A549 (cell line): ENCODE measurements at regions not wholly inside any gene's neighbourhood (a gene's known extent, or its start where the extent isn't known, plus 50 kb on each side); places are given as distances from the start of the nearest gene placed in this dataset.

ENCODE experiments used
- ATAC-seq, 2 experiments: fragments of 200-7000 bp in 1 of 2; fragments of >200 bp in 1 of 2; cut with Nextera tagmentation in 1 of 2; cut with Tn5 transposase in 1 of 2; 3 replicates each; pipeline versions ENCODE4 v1.8.0 to v1.9.1; 2018 to 2020; ENCODE audit warnings: mild to moderate bottlenecking in 1 of 2, moderate library complexity in 1 of 2
- CTCF ChIA-PET: fragments of 300-600 bp; sonication (Branson Sonifier 250); formaldehyde crosslinking; extraction: SDS; loops from one replicate; lab custom pipeline; 2021; ENCODE audit warnings: antibody characterized with exemption, inconsistent platforms; lab: Yijun Ruan, JAX
- POLR2A ChIA-PET: fragments of 350-600 bp; formaldehyde crosslinking; extraction: SDS; loops from one replicate; lab custom pipeline; 2021; ENCODE audit warnings: antibody characterized with exemption, inconsistent platforms; lab: Yijun Ruan, JAX
- DNase-seq, 2 experiments: peaks; one replicate each; pipeline versions ENCODE4 v3.0.0 to v3.0.0-alpha.2; 2011 to 2016; ENCODE audit warnings: low read depth in 1 of 2, low spot score in 1 of 2
- FAIRE-seq: peaks from 2 replicates; lab custom pipeline; 2011; peaks lifted over from hg19 to GRCh38; lab: Jason Lieb, UNC
- H3K27ac ChIP-seq, 2 experiments: fragments of >200 bp; sonication (Bioruptor Twin); formaldehyde crosslinking; 3 replicates each; pipeline ENCODE4 v1.5.1; 2016 to 2017
- H3K4me1 ChIP-seq: fragments of >200 bp; sonication (Bioruptor Twin); formaldehyde crosslinking; 3 replicates; pipeline ENCODE4 v1.6.1; 2016
- H3K4me2 ChIP-seq: fragments of >200 bp; sonication (Bioruptor Twin); formaldehyde crosslinking; 3 replicates; pipeline ENCODE4 v1.6.1; 2016
- H3K4me3 ChIP-seq: fragments of >200 bp; sonication (Bioruptor Twin); formaldehyde crosslinking; 3 replicates; pipeline ENCODE4 v1.5.1; 2016
- H3K9me3 ChIP-seq: fragments of >200 bp; sonication (Bioruptor Twin); formaldehyde crosslinking; 3 replicates; pipeline ENCODE4 v1.6.1; 2016
- CHD4 ChIP-seq: fragments of 200-600 bp; sonication (generic); IDR thresholded peaks from 2 replicates; pipeline ENCODE4 v1.6.1; 2016; ENCODE audit warnings: antibody characterized with exemption, mild to moderate bottlenecking, borderline replicate concordance
- FOXS1 ChIP-seq: fragments of 250-450 bp; sonication (Bioruptor Pico); IDR thresholded peaks from 2 replicates; pipeline ENCODE4 v1.5.0; 2020; ENCODE audit warnings: mild to moderate bottlenecking, moderate library complexity
- HEYL ChIP-seq: fragments of 250-450 bp; sonication (Bioruptor Pico); IDR thresholded peaks from 2 replicates; pipeline ENCODE4 v1.8.0; 2021; ENCODE audit warnings: mild to moderate bottlenecking, moderate library complexity
- HOXA7 ChIP-seq: fragments of 250-450 bp; sonication (Bioruptor Pico); IDR thresholded peaks from 2 replicates; pipeline ENCODE4 v1.5.0; 2020; ENCODE audit warnings: mild to moderate bottlenecking, moderate library complexity
- HOXB13 ChIP-seq: fragments of 250-450 bp; sonication (Bioruptor Pico); IDR thresholded peaks from 2 replicates; pipeline ENCODE4 v1.5.0; 2020; ENCODE audit warnings: low read depth, mild to moderate bottlenecking, moderate library complexity
- HOXB5 ChIP-seq: fragments of 250-450 bp; sonication (Bioruptor Pico); IDR thresholded peaks from 2 replicates; pipeline ENCODE4 v1.5.0; 2020; ENCODE audit warnings: mild to moderate bottlenecking, moderate library complexity
- JUNB ChIP-seq: fragments of >200 bp; sonication (Bioruptor Twin); formaldehyde crosslinking; IDR thresholded peaks from 2 replicates; pipeline ENCODE4 v1.6.1; 2016
- KDM1A ChIP-seq: fragments of 200-600 bp; sonication (generic); IDR thresholded peaks from 2 replicates; pipeline ENCODE4 v1.6.1; 2016; ENCODE audit warnings: low read depth, mild to moderate bottlenecking
- MAZ ChIP-seq: fragments of 150-350 bp; IDR thresholded peaks from 2 replicates; pipeline ENCODE4 v1.6.1; 2014; ENCODE audit warnings: antibody characterized with exemption, low read depth, low read length, borderline replicate concordance
- MYC ChIP-seq: IDR thresholded peaks from 2 replicates; pipeline ENCODE4 v1.6.1; 2012; ENCODE audit warnings: mild to moderate bottlenecking, inconsistent platforms, low read length, improper control_type of control experiment, borderline replicate concordance
- PHF8 ChIP-seq: fragments of 200-600 bp; sonication (generic); IDR thresholded peaks from 2 replicates; pipeline ENCODE4 v1.6.1; 2016; ENCODE audit warnings: low read depth, mild to moderate bottlenecking, antibody characterized with exemption, moderate library complexity, borderline replicate concordance
- POLR2AphosphoS2 ChIP-seq: conservative IDR thresholded peaks from 2 replicates; pipeline ENCODE4 v1.6.1; 2012; ENCODE audit warnings: low read length, improper control_type of control experiment, inconsistent platforms
- WGBS: methylation state at CpG from one replicate; pipeline ENCODE4 v1.1.6; 2017; ENCODE audit errors: missing lambda C conversion rate; 5-methylcytosine and 5-hydroxymethylcytosine counted together
- TF ChIP-seq, protein P1 (sequence below): IDR thresholded peaks from 2 replicates; pipeline ENCODE4 v1.6.1; 2012
- TF ChIP-seq, protein P2 (sequence below): fragments of 250-450 bp; sonication (Bioruptor Pico); IDR thresholded peaks from 2 replicates; pipeline ENCODE4 v1.5.0; 2020; ENCODE audit warnings: low read depth, mild to moderate bottlenecking, moderate library complexity
- TF ChIP-seq, protein P3 (sequence below): fragments of >200 bp; sonication (Bioruptor Twin); formaldehyde crosslinking; IDR thresholded peaks from 3 replicates; pipeline ENCODE4 v1.6.1; 2016
- TF ChIP-seq, protein P4 (sequence below): IDR thresholded peaks from 2 replicates; pipeline ENCODE4 v1.6.1; 2012; ENCODE audit warnings: low read depth, borderline replicate concordance
- TF ChIP-seq, protein P5 (sequence below): fragments of 150-350 bp; IDR thresholded peaks from 2 replicates; pipeline ENCODE4 v1.6.1; 2014; ENCODE audit warnings: low read depth, mild to moderate bottlenecking, low read length
- TF ChIP-seq, protein P6 (sequence below): fragments of 450-650 bp; IDR thresholded peaks from 2 replicates; pipeline ENCODE4 v1.6.1; 2014; ENCODE audit warnings: antibody characterized with exemption
- TF ChIP-seq, protein P7 (sequence below): fragments of 250-450 bp; sonication (Bioruptor Pico); IDR thresholded peaks from 2 replicates; pipeline ENCODE4 v1.5.0; 2021; ENCODE audit warnings: mild to moderate bottlenecking, moderate library complexity, borderline replicate concordance

DNA sequence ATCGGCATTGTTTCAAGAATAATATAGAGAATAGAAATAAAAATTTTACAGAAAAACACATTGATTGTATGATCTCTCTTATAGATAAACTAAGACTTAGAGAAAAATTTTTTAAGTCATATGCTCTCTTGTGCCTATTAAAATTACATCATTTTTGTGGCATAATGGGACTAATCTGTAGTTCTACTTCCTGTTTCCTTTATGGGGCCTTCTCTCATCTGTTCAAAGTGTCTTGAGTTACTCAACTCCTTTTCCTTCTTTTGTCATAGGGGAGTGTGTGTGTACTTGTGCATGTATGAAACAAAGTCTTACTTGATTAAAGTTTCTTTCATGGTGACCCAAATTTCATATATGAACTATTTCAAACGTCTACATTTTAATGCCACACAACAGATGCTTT is 1448.9 kb upstream of the TENM3 start (continued):
- TF ChIP-seq HOXB5 (CRISPR knock-in tag), result no peak
- no peak for TF ChIP-seq MAZ
- TF ChIP-seq, protein P1, sequence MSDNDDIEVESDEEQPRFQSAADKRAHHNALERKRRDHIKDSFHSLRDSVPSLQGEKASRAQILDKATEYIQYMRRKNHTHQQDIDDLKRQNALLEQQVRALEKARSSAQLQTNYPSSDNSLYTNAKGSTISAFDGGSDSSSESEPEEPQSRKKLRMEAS, result no peak
- TF ChIP-seq, protein P2, sequence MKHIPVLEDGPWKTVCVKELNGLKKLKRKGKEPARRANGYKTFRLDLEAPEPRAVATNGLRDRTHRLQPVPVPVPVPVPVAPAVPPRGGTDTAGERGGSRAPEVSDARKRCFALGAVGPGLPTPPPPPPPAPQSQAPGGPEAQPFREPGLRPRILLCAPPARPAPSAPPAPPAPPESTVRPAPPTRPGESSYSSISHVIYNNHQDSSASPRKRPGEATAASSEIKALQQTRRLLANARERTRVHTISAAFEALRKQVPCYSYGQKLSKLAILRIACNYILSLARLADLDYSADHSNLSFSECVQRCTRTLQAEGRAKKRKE, result no peak
- TF ChIP-seq HOXA7 (CRISPR knock-in tag), result no peak
- TF ChIP-seq FOXS1 (CRISPR knock-in tag), result no peak
- TF ChIP-seq, protein P3, sequence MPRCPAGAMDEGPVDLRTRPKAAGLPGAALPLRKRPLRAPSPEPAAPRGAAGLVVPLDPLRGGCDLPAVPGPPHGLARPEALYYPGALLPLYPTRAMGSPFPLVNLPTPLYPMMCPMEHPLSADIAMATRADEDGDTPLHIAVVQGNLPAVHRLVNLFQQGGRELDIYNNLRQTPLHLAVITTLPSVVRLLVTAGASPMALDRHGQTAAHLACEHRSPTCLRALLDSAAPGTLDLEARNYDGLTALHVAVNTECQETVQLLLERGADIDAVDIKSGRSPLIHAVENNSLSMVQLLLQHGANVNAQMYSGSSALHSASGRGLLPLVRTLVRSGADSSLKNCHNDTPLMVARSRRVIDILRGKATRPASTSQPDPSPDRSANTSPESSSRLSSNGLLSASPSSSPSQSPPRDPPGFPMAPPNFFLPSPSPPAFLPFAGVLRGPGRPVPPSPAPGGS, result no peak
- TF ChIP-seq CHD4, result no peak

DNA sequence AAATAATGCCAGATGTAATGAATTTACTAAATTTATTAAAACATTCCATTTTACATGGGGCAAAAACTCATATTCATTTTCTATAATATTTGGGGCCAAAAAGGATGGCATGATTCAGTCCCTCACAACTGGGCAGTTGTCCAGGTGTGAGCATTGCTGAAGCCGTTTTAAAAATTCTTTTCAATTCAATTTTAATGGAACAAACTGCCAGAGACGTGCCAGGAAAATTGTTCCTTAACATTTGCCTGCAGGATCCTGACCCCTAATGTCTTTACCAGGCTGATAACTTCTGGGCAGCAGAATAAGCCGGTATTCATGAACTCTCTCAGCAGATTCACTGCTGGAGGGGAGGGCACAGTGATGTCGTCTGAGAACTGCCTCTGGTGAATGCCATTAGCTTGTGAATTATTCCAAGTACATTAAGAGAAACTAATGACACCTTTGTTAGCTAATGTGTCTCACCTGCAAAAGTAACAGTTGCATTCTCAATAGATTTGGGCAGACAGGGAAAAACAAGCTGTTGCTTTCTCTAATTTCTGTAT is 1445.1 kb upstream of the TENM3 start:
- DNase-seq (no peak), FAIRE-seq (no peak)

More for the DNA sequence above, 1445.1 kb upstream of the TENM3 start:
- H3K4me1 ChIP-seq, result no peaks in the 10 kb centered on the region
- POLR2A ChIA-PET, result no interaction called here
- CTCF ChIA-PET, result no interaction called here
- no peak for ATAC-seq
- no peak overlapping the region for H3K4me3 ChIP-seq
- H3K4me2 ChIP-seq, result no peak overlapping the region
- TF ChIP-seq KDM1A (no peak), HOXB13 (no peak), MYC (no peak), POLR2AphosphoS2 (no peak), CHD4 (no peak), PHF8 (no peak), JUNB (no peak), HEYL (no peak)
- TF ChIP-seq, protein P4, sequence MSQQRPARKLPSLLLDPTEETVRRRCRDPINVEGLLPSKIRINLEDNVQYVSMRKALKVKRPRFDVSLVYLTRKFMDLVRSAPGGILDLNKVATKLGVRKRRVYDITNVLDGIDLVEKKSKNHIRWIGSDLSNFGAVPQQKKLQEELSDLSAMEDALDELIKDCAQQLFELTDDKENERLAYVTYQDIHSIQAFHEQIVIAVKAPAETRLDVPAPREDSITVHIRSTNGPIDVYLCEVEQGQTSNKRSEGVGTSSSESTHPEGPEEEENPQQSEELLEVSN, result no peak
- TF ChIP-seq, protein P2, result no peak
- TF ChIP-seq, protein P5, sequence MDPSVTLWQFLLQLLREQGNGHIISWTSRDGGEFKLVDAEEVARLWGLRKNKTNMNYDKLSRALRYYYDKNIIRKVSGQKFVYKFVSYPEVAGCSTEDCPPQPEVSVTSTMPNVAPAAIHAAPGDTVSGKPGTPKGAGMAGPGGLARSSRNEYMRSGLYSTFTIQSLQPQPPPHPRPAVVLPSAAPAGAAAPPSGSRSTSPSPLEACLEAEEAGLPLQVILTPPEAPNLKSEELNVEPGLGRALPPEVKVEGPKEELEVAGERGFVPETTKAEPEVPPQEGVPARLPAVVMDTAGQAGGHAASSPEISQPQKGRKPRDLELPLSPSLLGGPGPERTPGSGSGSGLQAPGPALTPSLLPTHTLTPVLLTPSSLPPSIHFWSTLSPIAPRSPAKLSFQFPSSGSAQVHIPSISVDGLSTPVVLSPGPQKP, result no peak
- TF ChIP-seq, protein P6, sequence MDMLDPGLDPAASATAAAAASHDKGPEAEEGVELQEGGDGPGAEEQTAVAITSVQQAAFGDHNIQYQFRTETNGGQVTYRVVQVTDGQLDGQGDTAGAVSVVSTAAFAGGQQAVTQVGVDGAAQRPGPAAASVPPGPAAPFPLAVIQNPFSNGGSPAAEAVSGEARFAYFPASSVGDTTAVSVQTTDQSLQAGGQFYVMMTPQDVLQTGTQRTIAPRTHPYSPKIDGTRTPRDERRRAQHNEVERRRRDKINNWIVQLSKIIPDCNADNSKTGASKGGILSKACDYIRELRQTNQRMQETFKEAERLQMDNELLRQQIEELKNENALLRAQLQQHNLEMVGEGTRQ, result no peak
- TF ChIP-seq, protein P7, sequence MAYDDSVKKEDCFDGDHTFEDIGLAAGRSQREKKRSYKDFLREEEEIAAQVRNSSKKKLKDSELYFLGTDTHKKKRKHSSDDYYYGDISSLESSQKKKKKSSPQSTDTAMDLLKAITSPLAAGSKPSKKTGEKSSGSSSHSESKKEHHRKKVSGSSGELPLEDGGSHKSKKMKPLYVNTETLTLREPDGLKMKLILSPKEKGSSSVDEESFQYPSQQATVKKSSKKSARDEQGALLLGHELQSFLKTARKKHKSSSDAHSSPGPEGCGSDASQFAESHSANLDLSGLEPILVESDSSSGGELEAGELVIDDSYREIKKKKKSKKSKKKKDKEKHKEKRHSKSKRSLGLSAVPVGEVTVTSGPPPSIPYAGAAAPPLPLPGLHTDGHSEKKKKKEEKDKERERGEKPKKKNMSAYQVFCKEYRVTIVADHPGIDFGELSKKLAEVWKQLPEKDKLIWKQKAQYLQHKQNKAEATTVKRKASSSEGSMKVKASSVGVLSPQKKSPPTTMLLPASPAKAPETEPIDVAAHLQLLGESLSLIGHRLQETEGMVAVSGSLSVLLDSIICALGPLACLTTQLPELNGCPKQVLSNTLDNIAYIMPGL (CRISPR knock-in tag), result no peak
- 7% methylated on average over 3 of the region's 4 CpGs for WGBS
- H3K9me3 ChIP-seq, result no peaks in the 10 kb centered on the region
- no peak overlapping the region for H3K27ac ChIP-seq
